ENCODE measurements at regions not wholly inside any gene's neighbourhood (a gene's known extent, or its start where the extent isn't known, plus 50 kb on each side); places are given as distances from the start of the nearest gene placed in this dataset.

DNA sequence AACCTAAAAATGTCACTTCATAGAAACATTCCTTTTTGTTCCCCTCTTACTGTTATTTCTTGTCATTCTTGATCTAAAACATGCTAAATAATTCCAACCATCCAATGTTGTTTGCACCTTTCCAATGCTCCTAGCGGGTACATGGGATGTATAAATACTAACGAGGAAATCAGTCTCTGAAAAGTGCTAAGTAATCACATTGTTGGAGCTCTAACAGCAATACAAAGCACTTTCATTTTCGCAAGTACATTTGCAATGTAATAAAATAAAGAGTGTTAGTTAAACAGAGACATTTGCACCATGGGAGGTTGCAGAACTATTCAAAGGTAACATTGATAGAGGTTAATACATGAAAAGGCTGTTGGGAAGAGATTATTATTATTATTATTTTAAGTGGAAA lies 286.2 kb upstream of the ACVR2A start:
- Histone ChIP-seq H3K9ac (ENCODE audit: low read length) (no peak overlapping the region), H3K4me3 (ENCODE audit: low read length) (no peak overlapping the region), H3K27ac (ENCODE audit: low read depth, low read length) (no peak overlapping the region)

GRCh38 chr2:147554521-147555107 lies 290.2 kb upstream of the ACVR2A start:
- no peak overlapping the region for H3K27ac ChIP-seq (ENCODE audit: low read depth, low read length)

More for the DNA sequence above, 286.2 kb upstream of the ACVR2A start:
- Histone ChIP-seq H3K36me3 (ENCODE audit: control insufficient read depth, insufficient read depth, low read length) (no peaks in the 10 kb centered on the region), H3K4me1 (ENCODE audit: control insufficient read depth, insufficient read depth, low read length) (no peaks in the 10 kb centered on the region), H3K27me3 (ENCODE audit: control insufficient read depth, insufficient read depth, low read length) (no peaks in the 10 kb centered on the region)

GRCh38 chr2:147553775-147554271 lies 291.0 kb upstream of the ACVR2A start:
- no peaks in the 10 kb centered on the region for H3K4me1 ChIP-seq (ENCODE audit: control insufficient read depth, insufficient read depth, low read length)
- no peak overlapping the region for H3K9ac ChIP-seq (ENCODE audit: low read length)
- no peaks in the 10 kb centered on the region for H3K36me3 ChIP-seq (ENCODE audit: control insufficient read depth, insufficient read depth, low read length)
- H3K27me3 ChIP-seq (ENCODE audit: control insufficient read depth, insufficient read depth, low read length): no peaks in the 10 kb centered on the region
- no peak overlapping the region for H3K27ac ChIP-seq (ENCODE audit: low read depth, low read length)
- no peak overlapping the region for H3K4me3 ChIP-seq (ENCODE audit: low read length)

More at GRCh38 chr2:147554521-147555107, 290.2 kb upstream of the ACVR2A start:
- no peaks in the 10 kb centered on the region for H3K27me3 ChIP-seq (ENCODE audit: control insufficient read depth, insufficient read depth, low read length)
- H3K9ac ChIP-seq (ENCODE audit: low read length): no peak overlapping the region
- H3K36me3 ChIP-seq (ENCODE audit: control insufficient read depth, insufficient read depth, low read length): no peaks in the 10 kb centered on the region
- no peak overlapping the region for H3K4me3 ChIP-seq (ENCODE audit: low read length)
- no peaks in the 10 kb centered on the region for H3K4me1 ChIP-seq (ENCODE audit: control insufficient read depth, insufficient read depth, low read length)

- no peaks in the 10 kb centered on the region for H3K4me1 ChIP-seq (ENCODE audit: control insufficient read depth, insufficient read depth, low read length)
- no peaks in the 10 kb centered on the region for H3K27me3 ChIP-seq (ENCODE audit: control insufficient read depth, insufficient read depth, low read length)
- H3K36me3 ChIP-seq (ENCODE audit: control insufficient read depth, insufficient read depth, low read length): no peaks in the 10 kb centered on the region
- H3K4me3 ChIP-seq (ENCODE audit: low read length): no peak overlapping the region
- H3K9ac ChIP-seq (ENCODE audit: low read length): no peak overlapping the region
- no peak overlapping the region for H3K27ac ChIP-seq (ENCODE audit: low read depth, low read length)
Measured at GRCh38 chr2:147550995-147551731, 293.7 kb upstream of the ACVR2A start.

DNA sequence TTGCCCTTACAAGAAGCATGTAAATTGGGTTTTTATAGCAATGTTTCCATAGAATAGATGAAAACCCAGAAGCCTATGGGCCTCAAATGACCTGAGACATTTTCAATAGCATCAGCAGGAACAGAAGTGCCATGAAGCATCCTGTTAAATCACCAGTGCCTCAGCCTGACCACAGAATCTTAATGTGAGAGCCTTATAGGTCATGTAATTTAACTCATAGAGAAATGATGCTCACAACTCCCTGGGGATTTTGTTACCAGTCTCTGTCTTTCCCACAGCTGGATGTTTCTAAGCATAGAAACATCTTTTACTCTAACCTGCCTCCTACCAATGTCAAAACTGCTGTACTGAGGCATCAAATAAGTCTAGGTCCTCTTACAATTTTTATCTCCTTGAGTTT lies 295.8 kb upstream of the ACVR2A start:
- Histone ChIP-seq H3K27ac (ENCODE audit: low read depth, low read length) (no peak overlapping the region), H3K36me3 (ENCODE audit: control insufficient read depth, insufficient read depth, low read length) (no peaks in the 10 kb centered on the region), H3K27me3 (ENCODE audit: control insufficient read depth, insufficient read depth, low read length) (no peaks in the 10 kb centered on the region), H3K4me1 (ENCODE audit: control insufficient read depth, insufficient read depth, low read length) (no peaks in the 10 kb centered on the region), H3K4me3 (ENCODE audit: low read length) (no peak overlapping the region), H3K9ac (ENCODE audit: low read length) (no peak overlapping the region)

GRCh38 chr2:147548451-147548850 lies 296.4 kb upstream of the ACVR2A start:
- H3K9ac ChIP-seq (ENCODE audit: low read length): no peak overlapping the region
- H3K27me3 ChIP-seq (ENCODE audit: control insufficient read depth, insufficient read depth, low read length): no peaks in the 10 kb centered on the region
- H3K4me1 ChIP-seq (ENCODE audit: control insufficient read depth, insufficient read depth, low read length): no peaks in the 10 kb centered on the region
- H3K4me3 ChIP-seq (ENCODE audit: low read length): no peak overlapping the region
- no peaks in the 10 kb centered on the region for H3K36me3 ChIP-seq (ENCODE audit: control insufficient read depth, insufficient read depth, low read length)
- H3K27ac ChIP-seq (ENCODE audit: low read depth, low read length): no peak overlapping the region

DNA sequence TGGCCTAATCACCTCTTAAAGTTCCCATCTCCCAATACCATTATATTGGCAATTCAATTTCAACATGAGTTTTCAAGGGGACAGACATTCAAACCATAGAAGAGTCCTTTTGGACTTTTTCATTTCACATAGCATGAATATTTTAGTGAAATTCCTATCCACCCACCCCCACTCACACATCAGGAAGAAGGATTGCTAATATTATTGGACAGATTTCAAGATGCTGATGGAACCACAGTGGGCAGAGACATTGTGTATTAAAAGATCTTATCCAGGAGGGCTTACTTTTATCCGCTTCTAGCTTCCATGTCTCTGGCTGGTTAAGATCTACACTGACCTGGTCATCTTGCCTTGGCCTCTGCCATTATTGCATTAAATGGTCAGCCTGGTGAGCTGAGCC lies 297.4 kb upstream of the ACVR2A start:
- Histone ChIP-seq H3K9ac (ENCODE audit: low read length) (no peak overlapping the region), H3K27me3 (ENCODE audit: control insufficient read depth, insufficient read depth, low read length) (no peaks in the 10 kb centered on the region), H3K4me3 (ENCODE audit: low read length) (no peak overlapping the region), H3K27ac (ENCODE audit: low read depth, low read length) (no peak overlapping the region), H3K36me3 (ENCODE audit: control insufficient read depth, insufficient read depth, low read length) (no peaks in the 10 kb centered on the region), H3K4me1 (ENCODE audit: control insufficient read depth, insufficient read depth, low read length) (no peaks in the 10 kb centered on the region)

- no peak overlapping the region for H3K27ac ChIP-seq (ENCODE audit: low read depth, low read length)
- no peaks in the 10 kb centered on the region for H3K27me3 ChIP-seq (ENCODE audit: control insufficient read depth, insufficient read depth, low read length)
- H3K9ac ChIP-seq (ENCODE audit: low read length): no peak overlapping the region
- no peaks in the 10 kb centered on the region for H3K4me1 ChIP-seq (ENCODE audit: control insufficient read depth, insufficient read depth, low read length)
- no peaks in the 10 kb centered on the region for H3K36me3 ChIP-seq (ENCODE audit: control insufficient read depth, insufficient read depth, low read length)
- no peak overlapping the region for H3K4me3 ChIP-seq (ENCODE audit: low read length)
Measured at GRCh38 chr2:147546109-147546508, 298.7 kb upstream of the ACVR2A start.

DNA sequence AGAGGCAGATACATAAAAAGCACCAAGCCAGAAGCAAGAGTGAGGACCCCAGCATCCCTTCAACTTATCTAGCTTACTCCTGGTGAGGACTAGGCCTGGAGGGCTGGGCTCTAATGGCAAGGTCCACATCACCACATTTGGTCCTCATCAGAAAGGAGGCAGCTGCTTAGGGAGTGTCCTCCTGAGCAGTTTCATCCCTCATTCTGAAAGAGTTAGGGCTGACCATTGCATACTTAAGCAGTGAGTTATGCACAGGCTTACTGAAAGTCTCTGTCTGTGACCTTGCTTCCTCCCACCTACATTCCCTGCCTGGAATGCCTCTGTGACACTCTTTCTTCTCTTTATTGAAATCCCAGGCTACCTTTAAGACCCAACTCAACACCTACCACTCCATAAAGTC lies 301.8 kb upstream of the ACVR2A start:
- H3K4me3 ChIP-seq (ENCODE audit: low read length): no peak overlapping the region
- no peaks in the 10 kb centered on the region for H3K27me3 ChIP-seq (ENCODE audit: control insufficient read depth, insufficient read depth, low read length)
- peaks cover 3% of the 10 kb centered on the region for H3K4me1 ChIP-seq (ENCODE audit: control insufficient read depth, insufficient read depth, low read length)
- no peak overlapping the region for H3K9ac ChIP-seq (ENCODE audit: low read length)
- H3K27ac ChIP-seq (ENCODE audit: low read depth, low read length): no peak overlapping the region
- H3K36me3 ChIP-seq (ENCODE audit: control insufficient read depth, insufficient read depth, low read length): no peaks in the 10 kb centered on the region

DNA sequence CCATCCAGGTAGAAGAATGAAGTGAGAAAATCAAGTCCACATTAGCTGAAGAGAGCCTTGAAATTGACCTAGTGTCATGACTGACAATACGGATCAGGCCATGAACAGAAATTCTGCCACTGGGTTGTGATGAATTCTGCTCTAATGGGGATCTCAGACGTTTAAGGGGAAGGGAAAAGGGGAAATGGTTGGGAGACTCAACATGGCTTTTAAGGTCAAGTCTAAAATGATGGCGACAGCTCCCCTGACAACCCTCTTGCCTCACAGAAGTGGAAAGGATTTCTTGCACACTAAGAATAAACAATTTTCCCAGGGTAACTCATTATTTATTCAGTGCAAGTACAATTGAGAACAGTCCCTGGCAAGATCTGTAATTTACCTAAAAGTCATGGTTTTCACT lies 302.5 kb upstream of the ACVR2A start:
- H3K36me3 ChIP-seq (ENCODE audit: control insufficient read depth, insufficient read depth, low read length): no peaks in the 10 kb centered on the region
- no peak overlapping the region for H3K9ac ChIP-seq (ENCODE audit: low read length)
- H3K27ac ChIP-seq (ENCODE audit: low read depth, low read length): no peak overlapping the region
- no peak overlapping the region for H3K4me3 ChIP-seq (ENCODE audit: low read length)
- peaks cover 3% of the 10 kb centered on the region for H3K4me1 ChIP-seq (ENCODE audit: control insufficient read depth, insufficient read depth, low read length)
- no peaks in the 10 kb centered on the region for H3K27me3 ChIP-seq (ENCODE audit: control insufficient read depth, insufficient read depth, low read length)

- Histone ChIP-seq H3K9ac (ENCODE audit: low read length) (no peak overlapping the region), H3K4me3 (ENCODE audit: low read length) (no peak overlapping the region), H3K27me3 (ENCODE audit: control insufficient read depth, insufficient read depth, low read length) (no peaks in the 10 kb centered on the region), H3K4me1 (ENCODE audit: control insufficient read depth, insufficient read depth, low read length) (peaks cover 3% of the 10 kb centered on the region), H3K27ac (ENCODE audit: low read depth, low read length) (no peak overlapping the region), H3K36me3 (ENCODE audit: control insufficient read depth, insufficient read depth, low read length) (no peaks in the 10 kb centered on the region)
Measured at GRCh38 chr2:147541314-147541713, 303.5 kb upstream of the ACVR2A start.

DNA sequence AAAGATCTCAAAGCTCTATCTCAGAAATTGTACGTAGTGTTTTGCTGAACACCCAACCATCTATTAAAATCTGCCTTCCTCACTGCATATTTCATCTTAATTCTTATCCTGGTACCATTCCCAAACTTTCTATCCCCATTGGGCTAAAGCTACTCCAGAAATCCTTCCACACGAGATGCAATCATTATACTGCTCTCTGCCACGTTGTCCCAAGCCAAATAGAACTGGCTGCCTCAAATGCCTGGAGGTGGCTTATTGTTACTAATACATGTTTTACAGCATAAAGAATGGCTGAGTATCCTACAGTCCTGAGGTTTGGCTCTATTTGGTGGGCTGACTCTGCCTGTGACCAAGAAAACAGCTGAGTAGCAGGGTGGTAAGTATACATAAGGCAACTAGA lies 306.0 kb upstream of the ACVR2A start:
- no peak overlapping the region for H3K27ac ChIP-seq (ENCODE audit: low read depth, low read length)
- no peaks in the 10 kb centered on the region for H3K36me3 ChIP-seq (ENCODE audit: control insufficient read depth, insufficient read depth, low read length)
- H3K4me3 ChIP-seq (ENCODE audit: low read length): no peak overlapping the region
- no peaks in the 10 kb centered on the region for H3K27me3 ChIP-seq (ENCODE audit: control insufficient read depth, insufficient read depth, low read length)
- no peak overlapping the region for H3K9ac ChIP-seq (ENCODE audit: low read length)
- peaks cover 3% of the 10 kb centered on the region for H3K4me1 ChIP-seq (ENCODE audit: control insufficient read depth, insufficient read depth, low read length)

DNA sequence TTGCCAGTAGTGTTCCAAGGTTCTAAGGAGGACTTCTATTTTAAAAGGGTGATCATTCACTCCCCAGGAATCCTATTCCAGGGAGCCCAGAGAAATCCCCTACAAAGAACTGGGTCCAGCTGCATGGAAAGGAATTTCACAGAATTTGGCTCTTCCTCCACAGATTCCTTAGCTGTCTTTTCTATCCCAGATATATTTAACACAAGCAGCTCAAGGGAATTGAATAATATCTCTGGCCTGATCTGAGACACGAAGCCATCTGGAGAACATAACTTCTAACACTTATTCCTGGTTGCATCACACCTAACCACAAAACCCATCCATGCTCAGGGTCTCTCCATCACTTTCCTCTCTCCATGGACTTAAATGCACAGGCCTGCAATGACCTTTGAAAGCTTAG lies 306.7 kb upstream of the ACVR2A start:
- peaks cover 3% of the 10 kb centered on the region for H3K4me1 ChIP-seq (ENCODE audit: control insufficient read depth, insufficient read depth, low read length)
- no peak overlapping the region for H3K9ac ChIP-seq (ENCODE audit: low read length)
- H3K36me3 ChIP-seq (ENCODE audit: control insufficient read depth, insufficient read depth, low read length): peaks cover 2% of the 10 kb centered on the region
- no peak overlapping the region for H3K4me3 ChIP-seq (ENCODE audit: low read length)
- H3K27me3 ChIP-seq (ENCODE audit: control insufficient read depth, insufficient read depth, low read length): no peaks in the 10 kb centered on the region
- no peak overlapping the region for H3K27ac ChIP-seq (ENCODE audit: low read depth, low read length)

Measured in rectal smooth muscle tissue (tissue), 1 donor.